MM.1S (cell line): ENCODE measurements at regions not wholly inside any gene's neighbourhood (a gene's known extent, or its start where the extent isn't known, plus 50 kb on each side); places are given as distances from the start of the nearest gene placed in this dataset.

Experiments used
- CTCF ChIP-seq: fragments of 300-600 bp; sonication (generic); IDR thresholded peaks from 2 replicates; pipeline ENCODE4 v1.5.1; 2016; ENCODE audit warnings: antibody characterized with exemption, low read length, mixed read lengths
- EZH2 ChIP-seq: fragments of 300-600 bp; sonication (generic); optimal IDR thresholded peaks from 2 replicates; pipeline ENCODE3; 2017; ENCODE audit warnings: low read depth, mild to moderate bottlenecking, antibody characterized with exemption, low read length, mixed read lengths

DNA sequence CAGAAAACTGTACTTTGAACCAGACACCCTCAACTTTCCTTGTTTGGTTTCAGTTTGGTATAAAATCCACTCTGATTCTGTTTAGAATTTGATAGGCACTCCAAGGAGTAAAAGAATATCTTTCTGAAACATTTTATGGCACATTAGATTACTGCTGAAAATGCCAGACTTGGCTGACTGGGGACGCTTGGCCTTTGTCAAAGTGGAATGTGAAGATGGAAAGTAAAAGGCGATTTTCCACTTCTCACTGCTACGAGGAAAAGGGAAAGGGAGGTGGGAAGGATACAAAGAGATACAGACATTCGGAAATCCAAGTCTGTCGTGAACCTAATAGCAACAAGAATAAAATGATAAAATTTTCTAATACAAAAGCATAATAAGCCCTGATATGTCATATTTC lies 203.9 kb downstream of the DMRT2 start:
- TF ChIP-seq CTCF (no peak), EZH2 (no peak)
